Coronary artery (tissue), 2 donors: ENCODE measurements at regions not wholly inside any gene's neighbourhood (a gene's known extent, or its start where the extent isn't known, plus 50 kb on each side); places are given as distances from the start of the nearest gene placed in this dataset.
"Not testable (repeated sequence)": the region's sequence is repeated elsewhere in the genome, so short reads cannot be mapped to it uniquely, and the experiment has no call there.

ENCODE experiments used
- DNase-seq: peaks from one replicate; pipeline ENCODE4 v3.0.0-alpha.2; 2017; ENCODE audit warnings: low spot score
- H3K27ac ChIP-seq, 2 donors: fragments of 200-600 bp; sonication (generic); one replicate each; pipeline ENCODE4 v1.5.1; 2016 to 2019
- H3K4me3 ChIP-seq: fragments of 200-600 bp; sonication (generic); 2 replicates; pipeline ENCODE4 v1.5.1; 2016; ENCODE audit warnings: mild to moderate bottlenecking, moderate library complexity
- TF ChIP-seq, protein P1 (sequence below): fragments of 200-600 bp; sonication (generic); IDR thresholded peaks from one replicate; pipeline ENCODE4 v1.5.1; 2019; ENCODE audit warnings: antibody characterized with exemption

DNA sequence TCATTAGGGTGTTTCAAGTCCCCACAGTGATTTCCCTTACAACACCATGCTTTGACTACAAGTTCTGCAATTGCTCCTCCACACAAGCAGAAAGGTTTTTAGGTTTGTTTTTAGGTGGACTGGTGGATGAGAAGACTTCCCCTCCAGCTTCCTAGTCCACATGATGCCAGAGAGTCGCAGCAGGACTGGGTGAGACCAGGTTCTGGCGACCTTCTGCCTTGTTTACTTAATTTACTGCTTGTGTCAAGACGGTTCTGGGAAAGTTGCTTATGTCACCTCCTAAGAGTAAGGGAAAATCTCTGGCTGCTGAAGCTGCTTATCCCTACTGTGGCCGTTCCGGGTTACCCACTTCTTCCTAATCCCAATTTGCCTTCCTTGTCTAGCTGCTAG is 76.4 kb downstream of the GLUL start:
- no peak for DNase-seq
- no peak overlapping the region for H3K27ac ChIP-seq
- TF ChIP-seq, protein P1, sequence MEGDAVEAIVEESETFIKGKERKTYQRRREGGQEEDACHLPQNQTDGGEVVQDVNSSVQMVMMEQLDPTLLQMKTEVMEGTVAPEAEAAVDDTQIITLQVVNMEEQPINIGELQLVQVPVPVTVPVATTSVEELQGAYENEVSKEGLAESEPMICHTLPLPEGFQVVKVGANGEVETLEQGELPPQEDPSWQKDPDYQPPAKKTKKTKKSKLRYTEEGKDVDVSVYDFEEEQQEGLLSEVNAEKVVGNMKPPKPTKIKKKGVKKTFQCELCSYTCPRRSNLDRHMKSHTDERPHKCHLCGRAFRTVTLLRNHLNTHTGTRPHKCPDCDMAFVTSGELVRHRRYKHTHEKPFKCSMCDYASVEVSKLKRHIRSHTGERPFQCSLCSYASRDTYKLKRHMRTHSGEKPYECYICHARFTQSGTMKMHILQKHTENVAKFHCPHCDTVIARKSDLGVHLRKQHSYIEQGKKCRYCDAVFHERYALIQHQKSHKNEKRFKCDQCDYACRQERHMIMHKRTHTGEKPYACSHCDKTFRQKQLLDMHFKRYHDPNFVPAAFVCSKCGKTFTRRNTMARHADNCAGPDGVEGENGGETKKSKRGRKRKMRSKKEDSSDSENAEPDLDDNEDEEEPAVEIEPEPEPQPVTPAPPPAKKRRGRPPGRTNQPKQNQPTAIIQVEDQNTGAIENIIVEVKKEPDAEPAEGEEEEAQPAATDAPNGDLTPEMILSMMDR = no peak
- H3K4me3 ChIP-seq = no peak overlapping the region

DNA sequence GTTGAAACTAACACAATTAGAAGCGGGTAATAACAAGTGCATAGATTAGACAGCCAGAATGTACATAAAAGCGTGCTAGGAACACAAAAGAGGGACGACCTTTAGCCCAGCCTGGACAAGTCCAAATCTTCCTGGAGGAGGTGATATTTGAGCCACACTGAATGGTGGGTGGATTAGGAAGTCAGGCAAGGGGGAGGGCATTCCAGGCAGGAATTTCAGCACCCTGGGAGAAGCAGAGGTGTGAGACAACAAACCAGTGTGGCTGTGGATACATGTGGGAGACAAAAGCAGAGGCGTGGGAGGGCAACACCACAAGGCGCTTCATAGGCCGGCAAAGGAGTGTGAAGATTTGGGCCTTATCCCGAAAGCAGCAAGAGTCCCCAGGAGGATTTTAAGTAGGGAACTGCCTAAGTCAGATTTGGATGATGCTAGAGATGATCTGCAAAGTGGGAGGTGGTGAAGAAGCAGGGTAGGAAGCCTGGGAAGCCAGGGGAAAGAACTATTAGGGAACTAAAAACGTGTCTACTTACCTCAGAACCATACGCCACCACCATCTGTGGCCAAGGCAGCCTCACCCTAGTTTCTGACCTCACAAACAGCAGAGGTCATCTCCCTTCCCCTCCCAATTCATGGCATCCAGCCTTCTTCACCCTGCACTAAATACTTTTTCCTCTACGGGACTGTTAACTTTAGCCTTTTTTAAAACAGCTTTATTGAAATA is 81.8 kb downstream of the GLUL start:
- no peak overlapping the region for H3K27ac ChIP-seq
- TF ChIP-seq, protein P1 = no peak
- H3K4me3 ChIP-seq = no peak overlapping the region
- no peak for DNase-seq

DNA sequence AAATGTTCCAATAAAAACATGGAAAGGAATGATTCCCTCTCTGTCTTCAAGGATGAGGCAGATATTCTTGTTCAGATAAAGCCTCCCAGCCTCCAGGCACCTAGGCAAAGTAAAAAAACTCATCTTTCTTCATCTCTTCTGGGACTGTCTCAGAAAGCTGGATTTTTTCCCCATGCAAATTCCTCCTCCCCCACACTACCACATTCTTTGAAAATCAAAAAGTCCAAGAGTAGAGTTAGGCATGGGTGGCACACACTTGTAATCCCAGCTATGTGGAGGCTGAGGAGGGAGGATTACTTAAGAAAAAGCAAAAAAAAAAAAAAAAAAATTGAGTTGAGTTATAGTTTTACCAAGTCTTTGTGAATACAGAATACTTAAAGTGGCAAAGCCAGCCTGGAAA is 82.8 kb downstream of the GLUL start:
- TF ChIP-seq, protein P1 = no peak
- Histone ChIP-seq H3K4me3 (no peak overlapping the region), H3K27ac (no peak overlapping the region)
- no peak for DNase-seq

DNA sequence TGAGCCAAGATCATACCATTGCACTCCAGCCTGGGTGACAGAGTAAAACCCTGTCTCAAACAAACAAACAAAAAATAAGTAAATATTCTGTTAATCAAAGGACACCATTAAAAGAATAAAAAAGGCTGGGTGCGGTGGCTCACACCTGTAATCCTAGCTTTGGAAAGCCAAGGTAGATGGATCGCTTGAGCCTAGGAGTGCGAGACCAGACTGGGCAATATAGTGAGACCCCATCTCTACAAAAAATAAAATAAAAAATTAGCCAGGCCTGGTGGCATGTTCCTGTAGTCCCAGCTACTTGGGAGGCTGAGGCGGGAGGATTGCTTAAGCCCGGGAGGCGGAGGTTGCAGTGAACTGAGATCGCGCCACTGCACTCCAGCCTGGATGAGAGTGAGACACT is 84.1 kb downstream of the GLUL start:
- H3K4me3 ChIP-seq, H3K27ac ChIP-seq, DNase-seq: not testable (repeated sequence)

DNA sequence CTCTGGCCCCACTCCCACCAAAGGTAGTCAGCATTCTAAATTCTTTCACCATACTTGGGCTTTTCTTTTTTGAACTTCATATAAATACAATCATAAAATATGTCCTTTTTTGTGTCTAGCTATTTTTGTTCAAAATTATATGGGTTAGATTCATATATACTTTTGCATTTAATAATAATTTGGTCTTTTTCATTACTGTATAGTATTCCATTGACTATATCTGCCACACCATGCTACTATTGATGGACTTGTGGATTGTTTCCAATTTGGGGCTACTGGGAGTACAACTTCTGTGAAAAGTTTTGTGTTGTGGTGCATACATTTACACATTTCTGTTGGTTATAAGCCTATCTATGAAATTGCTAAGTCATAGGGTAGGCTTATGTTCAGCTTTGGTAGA is 85.7 kb downstream of the GLUL start:
- DNase-seq = no peak
- H3K4me3 ChIP-seq = no peak overlapping the region
- no peak overlapping the region for H3K27ac ChIP-seq
- TF ChIP-seq, protein P1 = no peak

DNA sequence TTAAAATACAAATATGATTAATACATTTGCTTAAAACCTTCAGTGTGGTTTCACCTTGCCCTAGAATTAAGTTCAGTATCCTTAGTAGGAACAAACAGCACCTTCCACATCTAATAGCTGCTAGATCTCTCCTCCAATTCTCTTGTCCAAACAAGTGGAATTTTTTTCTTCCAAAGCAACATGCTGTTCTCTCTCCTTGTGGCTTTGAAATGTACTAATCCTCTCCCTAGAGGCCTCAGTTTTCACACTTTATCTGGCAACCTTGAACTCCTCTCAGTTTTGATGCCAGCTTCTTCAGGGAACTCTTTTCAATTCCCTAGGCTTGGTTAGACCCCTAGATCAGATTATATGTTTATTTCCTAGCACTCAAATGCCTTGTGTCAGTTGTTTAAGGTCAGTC is 87.0 kb downstream of the GLUL start:
- Histone ChIP-seq H3K27ac (no peak overlapping the region), H3K4me3 (no peak overlapping the region)
- no peak for DNase-seq
- TF ChIP-seq, protein P1 = no peak

DNA sequence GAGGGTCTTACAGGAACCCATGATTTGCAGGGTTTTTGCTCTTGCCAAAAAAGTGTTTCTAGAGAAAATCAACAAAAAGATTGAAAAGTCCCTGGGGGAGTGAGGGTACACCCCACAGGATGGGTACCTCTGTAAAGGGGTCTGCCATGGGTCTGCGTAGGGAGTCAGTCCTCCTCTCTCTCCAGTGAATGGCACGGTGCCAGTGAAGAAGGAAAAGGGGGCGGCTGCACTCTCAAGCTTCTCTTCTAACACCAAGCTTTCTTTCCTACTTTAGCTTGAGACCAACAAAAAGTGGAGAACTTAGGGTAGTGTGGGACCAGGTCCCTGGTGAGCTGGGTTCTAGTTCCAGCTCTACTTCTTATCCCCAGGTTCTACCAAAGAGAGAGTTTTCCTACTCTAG is 87.4 kb downstream of the GLUL start:
- H3K4me3 ChIP-seq = no peak overlapping the region
- TF ChIP-seq, protein P1 = no peak
- H3K27ac ChIP-seq = peak overlapping the region in 1 of 2 donors; percentile 4
- no peak for DNase-seq
